SK-N-SH (cell line): ENCODE measurements at regions not wholly inside any gene's neighbourhood (a gene's known extent, or its start where the extent isn't known, plus 50 kb on each side); places are given as distances from the start of the nearest gene placed in this dataset.

Experiments
- CTCF ChIA-PET: fragments of 300-600, 350-600 bp; formaldehyde crosslinking; extraction: SDS; loops from one replicate; lab custom pipeline; 2021; lab: Yijun Ruan, JAX
- POLR2A ChIA-PET: fragments of 350-600 bp; sonication (Branson Sonifier 250); formaldehyde crosslinking; extraction: SDS; loops from one replicate; lab custom pipeline; 2020; ENCODE audit warnings: antibody characterized with exemption, inconsistent platforms; lab: Yijun Ruan, JAX
- DNase-seq: peaks from one replicate; pipeline ENCODE4 v3.0.0; 2012
- H2AFZ ChIP-seq: fragments of 200-600 bp; sonication (generic); 2 replicates; pipeline ENCODE4 v1.8.1; 2016; ENCODE audit warnings: antibody characterized with exemption, mild to moderate bottlenecking, low read depth
- H3F3A ChIP-seq: fragments of 200-600 bp; sonication (generic); replicated peaks from 2 replicates; pipeline ENCODE3; 2016; ENCODE audit warnings: antibody characterized with exemption, mild to moderate bottlenecking; ENCODE audit not compliant: insufficient read depth
- H3K27ac ChIP-seq, 2 experiments: fragments of 200-500 bp in 1 of 2; fragments of 200-600 bp in 1 of 2; sonication (Bioruptor generic) in 1 of 2; sonication (generic), shearing (Covaris generic) in 1 of 2; 2 replicates each; pipeline versions ENCODE4 v1.5.1 to v1.6.1; 2014 to 2016; ENCODE audit warnings: low read depth in 2 of 2, inconsistent platforms in 1 of 2, low read length in 1 of 2, mild to moderate bottlenecking in 1 of 2, mixed read lengths in 1 of 2
- H3K27me3 ChIP-seq: fragments of 200-600 bp; sonication (generic), shearing (Covaris generic); 2 replicates; pipeline ENCODE4 v1.6.1; 2016; ENCODE audit warnings: mixed run types; ENCODE audit not compliant: insufficient read depth
- H3K36me3 ChIP-seq, 2 experiments: fragments of 200-500 bp in 1 of 2; fragments of 200-600 bp in 1 of 2; sonication (Bioruptor generic) in 1 of 2; sonication (generic) in 1 of 2; replicated peaks in 1 of 2; 2 replicates each; pipeline versions ENCODE3 to v1.5.1; 2014 to 2016; ENCODE audit warnings: low read length in 1 of 2, mild to moderate bottlenecking in 1 of 2; ENCODE audit not compliant: insufficient read depth in 2 of 2, control insufficient read depth in 1 of 2
- H3K4me1 ChIP-seq, 2 experiments: fragments of 200-500 bp in 1 of 2; fragments of 200-600 bp in 1 of 2; sonication (Bioruptor generic) in 1 of 2; sonication (generic), shearing (Covaris generic) in 1 of 2; 2 replicates each; pipeline versions ENCODE4 v1.5.1 to v1.6.1; 2014 to 2016; ENCODE audit warnings: low read depth in 1 of 2, low read length in 1 of 2, mixed run types in 1 of 2; ENCODE audit not compliant: insufficient read depth in 2 of 2, control insufficient read depth in 1 of 2
- H3K4me2 ChIP-seq: fragments of 200-600 bp; sonication (generic), shearing (Covaris generic); 2 replicates; pipeline ENCODE4 v1.6.1; 2017; ENCODE audit warnings: mixed run types
- H3K4me3 ChIP-seq, 2 experiments: fragments of 200-500 bp in 1 of 2; fragments of 200-600 bp in 1 of 2; sonication (Bioruptor generic) in 1 of 2; sonication (generic), shearing (Covaris generic) in 1 of 2; 2 replicates each; pipeline versions ENCODE4 v1.5.1 to v1.8.1; 2014 to 2016; ENCODE audit warnings: low read depth in 2 of 2, inconsistent platforms in 1 of 2, low read length in 1 of 2, mild to moderate bottlenecking in 1 of 2, mixed read lengths in 1 of 2, moderate library complexity in 1 of 2
- H3K79me2 ChIP-seq: fragments of 200-600 bp; sonication (generic); 2 replicates; pipeline ENCODE4 v1.8.1; 2017; ENCODE audit warnings: mild to moderate bottlenecking; ENCODE audit not compliant: insufficient read depth
- H3K9ac ChIP-seq: fragments of 200-600 bp; sonication (generic); 2 replicates; pipeline ENCODE4 v1.6.1; 2017; ENCODE audit warnings: mixed run types
- H3K9me2 ChIP-seq: fragments of 200-600 bp; sonication (generic); 2 replicates; pipeline ENCODE4 v1.6.1; 2017; ENCODE audit warnings: mixed run types
- H3K9me3 ChIP-seq: fragments of 200-600 bp; sonication (generic); 2 replicates; pipeline ENCODE4 v1.6.1; 2017; ENCODE audit warnings: mixed run types, mild to moderate bottlenecking, moderate library complexity
- H4K20me1 ChIP-seq: fragments of 200-600 bp; sonication (generic); 2 replicates; pipeline ENCODE4 v1.6.1; 2017; ENCODE audit warnings: mild to moderate bottlenecking, mixed run types; ENCODE audit not compliant: insufficient read depth
- CHD2 ChIP-seq: fragments of 150-350 bp; IDR thresholded peaks from 2 replicates; pipeline ENCODE4 v1.6.1; 2018; ENCODE audit warnings: low read length; ENCODE audit not compliant: partially characterized antibody
- EP300 ChIP-seq, 2 experiments: IDR thresholded peaks; 2 replicates each; pipeline versions ENCODE4 v1.4.0 to v1.6.1; 2012; ENCODE audit warnings: borderline replicate concordance in 1 of 2, low read depth in 1 of 2, low read length in 1 of 2
- FOXJ3 ChIP-seq: sonication (generic); formaldehyde crosslinking; IDR thresholded peaks from 2 replicates; pipeline ENCODE4 v1.5.1; 2020; ENCODE audit warnings: mild to moderate bottlenecking, missing genetic modification reagents
- GABPA ChIP-seq: IDR thresholded peaks from 2 replicates; pipeline ENCODE4 v1.4.0; 2012; ENCODE audit warnings: low read depth, mild to moderate bottlenecking
- GATA2 ChIP-seq: sonication (generic); formaldehyde crosslinking; IDR thresholded peaks from 2 replicates; pipeline ENCODE4 v1.5.0; 2020; ENCODE audit warnings: mild to moderate bottlenecking, missing genetic modification reagents
- IRF3 ChIP-seq: fragments of 150-350 bp; IDR thresholded peaks from 2 replicates; pipeline ENCODE4 v1.6.1; 2016; ENCODE audit warnings: mild to moderate bottlenecking, low read depth, low read length
- JUND ChIP-seq: IDR thresholded peaks from 2 replicates; pipeline ENCODE4 v1.4.0; 2012
- MAX ChIP-seq: IDR thresholded peaks from 2 replicates; pipeline ENCODE4 v1.4.0; 2012; ENCODE audit warnings: low read depth
- POLR2AphosphoS5 ChIP-seq: IDR thresholded peaks from 2 replicates; pipeline ENCODE4 v1.6.1; 2012; ENCODE audit warnings: low read depth, low read length
- RCOR1 ChIP-seq: fragments of 150-350 bp; IDR thresholded peaks from 2 replicates; pipeline ENCODE4 v1.6.1; 2017; ENCODE audit warnings: antibody characterized with exemption, low read length
- REST ChIP-seq: IDR thresholded peaks from 2 replicates; pipeline ENCODE4 v1.6.1; 2012; ENCODE audit warnings: mild to moderate bottlenecking, low read depth, low read length, moderate library complexity
- RFX5 ChIP-seq: IDR thresholded peaks from 2 replicates; pipeline ENCODE4 v1.6.1; 2012; ENCODE audit warnings: mild to moderate bottlenecking, improper control_type of control experiment, low read length
- SIN3A ChIP-seq: IDR thresholded peaks from 2 replicates; pipeline ENCODE4 v1.6.1; 2012; ENCODE audit warnings: low read depth, mild to moderate bottlenecking, low read length, moderate library complexity, borderline replicate concordance
- SMC3 ChIP-seq: IDR thresholded peaks from 2 replicates; pipeline ENCODE4 v1.6.1; 2012; ENCODE audit warnings: low read depth, low read length, improper control_type of control experiment
- TEAD4 ChIP-seq: IDR thresholded peaks from 2 replicates; pipeline ENCODE4 v1.4.0; 2012; ENCODE audit warnings: mild to moderate bottlenecking, borderline replicate concordance; ENCODE audit not compliant: insufficient read depth
- USF1 ChIP-seq: IDR thresholded peaks from 2 replicates; pipeline ENCODE4 v1.4.0; 2012; ENCODE audit warnings: low read depth, borderline replicate concordance
- YY1 ChIP-seq: IDR thresholded peaks from 2 replicates; pipeline ENCODE4 v1.4.0; 2012; ENCODE audit warnings: low read depth, mild to moderate bottlenecking
- WGBS: methylation state at CpG from one replicate; pipeline ENCODE4 v1.1.6; 2017; ENCODE audit warnings: low lambda C conversion rate; 5-methylcytosine and 5-hydroxymethylcytosine counted together

GRCh38 chr17:72266112-72266775 is 145.4 kb downstream of the SOX9 start:
- Histone ChIP-seq H3K27me3 (no peaks in the 10 kb centered on the region), H3K36me3 (no peaks in the 10 kb centered on the region), H3K9ac (no peak overlapping the region), H3F3A (peaks cover 6% of the 10 kb centered on the region), H3K79me2 (no peaks in the 10 kb centered on the region), H3K9me2 (no peaks in the 10 kb centered on the region), H3K9me3 (no peaks in the 10 kb centered on the region), H3K4me2 (no peak overlapping the region), H3K4me1 (peaks cover 5 to 30% of the 10 kb centered on the region in 2 experiments; a peak in 3 of 4 replicates), H4K20me1 (no peaks in the 10 kb centered on the region), H2AFZ (no peak overlapping the region), H3K4me3 (no peak overlapping the region), H3K27ac (no peak overlapping the region)
- no peak for TF ChIP-seq RFX5
- TF ChIP-seq JUND, result no peak
- TF ChIP-seq FOXJ3, result no peak
- ChIA-PET POLR2A (interaction anchor here (0.6 to 0.9 kb wide), 2 partner anchors 46 to 1497 kb away, joined by 3 read pairs; no protein-coding TSS in a partner anchor), CTCF (interaction anchor here (0.6 to 1.0 kb wide), 4 partner anchors 14 to 925 kb away, joined by 3 read pairs; no protein-coding TSS in a partner anchor)
- peak; percentile 19 for DNase-seq
- 89% methylated on average over 13 of the region's 13 CpGs for WGBS

GRCh38 chr17:72267601-72268000 is 146.8 kb downstream of the SOX9 start:
- H3K4me2 ChIP-seq, result no peak overlapping the region
- H3K36me3 ChIP-seq, result no peaks in the 10 kb centered on the region
- H3K9me3 ChIP-seq, result no peaks in the 10 kb centered on the region
- no peak overlapping the region for H3K9ac ChIP-seq
- no peaks in the 10 kb centered on the region for H3K79me2 ChIP-seq
- WGBS, result 67% methylated on average over 1 of the region's 1 CpG
- no peak for DNase-seq
- POLR2A ChIA-PET, result no interaction called here
- H3K4me1 ChIP-seq, result peaks cover 5 to 30% of the 10 kb centered on the region in 2 experiments; a peak in 3 of 4 replicates
- TF ChIP-seq USF1 (no peak), FOXJ3 (no peak), CHD2 (no peak), SIN3A (no peak), IRF3 (no peak), RCOR1 (no peak), GABPA (no peak), MAX (no peak), YY1 (no peak), EP300 (IDR thresholded peaks at IDR 0.05; ENCODE audit: borderline replicate concordance in 1 of 2, low read depth in 1 of 2, low read length in 1 of 2) (no peak), SMC3 (no peak), TEAD4 (no peak), REST (no peak), GATA2 (no peak), POLR2AphosphoS5 (no peak)
- TF ChIP-seq, all 33 proteins: peak for 0
- CTCF ChIA-PET, result interaction anchor here (0.5 to 1.6 kb wide), 2 partner anchors 752 to 1500 kb away, joined by 3 to 4 read pairs; no protein-coding TSS in a partner anchor
- Histone ChIP-seq H3K9me2 (no peaks in the 10 kb centered on the region), H2AFZ (no peak overlapping the region), H4K20me1 (no peaks in the 10 kb centered on the region), H3K4me3 (no peak overlapping the region), H3K27me3 (no peaks in the 10 kb centered on the region), H3F3A (peaks cover 6% of the 10 kb centered on the region), H3K27ac (no peak overlapping the region)
